Hepatocyte (in vitro differentiated cells): ENCODE measurements at regions not wholly inside any gene's neighbourhood (a gene's known extent, or its start where the extent isn't known, plus 50 kb on each side); places are given as distances from the start of the nearest gene placed in this dataset.

Experiments
- DNase-seq: peaks from one replicate; pipeline ENCODE4 v3.0.0-alpha.2; 2016; ENCODE audit warnings: low spot score
- H2AFZ ChIP-seq: fragments of 200-600 bp; sonication (generic); 2 replicates; pipeline ENCODE4 v1.6.0; 2016; ENCODE audit warnings: antibody characterized with exemption, mild to moderate bottlenecking
- H3K27ac ChIP-seq: fragments of 200-600 bp; sonication (generic); 2 replicates; pipeline ENCODE4 v1.5.1; 2016; ENCODE audit warnings: mild to moderate bottlenecking
- H3K27me3 ChIP-seq: fragments of 200-600 bp; sonication (generic); 2 replicates; pipeline ENCODE4 v1.6.1; 2016
- H3K36me3 ChIP-seq: fragments of 200-600 bp; sonication (generic); replicated peaks from 2 replicates; pipeline ENCODE4 v1.5.1; 2016; ENCODE audit warnings: low read depth; ENCODE audit not compliant: insufficient read depth
- H3K4me1 ChIP-seq: fragments of 200-600 bp; sonication (generic); 2 replicates; pipeline ENCODE4 v1.5.1; 2016; ENCODE audit warnings: mild to moderate bottlenecking, moderate library complexity; ENCODE audit not compliant: insufficient read depth
- H3K4me2 ChIP-seq: fragments of 200-600 bp; sonication (generic); 2 replicates; pipeline ENCODE4 v1.6.0; 2016
- H3K4me3 ChIP-seq: fragments of 200-600 bp; sonication (generic); 2 replicates; pipeline ENCODE4 v1.5.1; 2016; ENCODE audit warnings: mild to moderate bottlenecking
- H3K79me2 ChIP-seq: fragments of 200-600 bp; sonication (generic); 2 replicates; pipeline ENCODE4 v1.6.0; 2017; ENCODE audit warnings: mild to moderate bottlenecking
- H3K9me2 ChIP-seq: fragments of 200-600 bp; sonication (generic); replicated peaks from 2 replicates; pipeline ENCODE4 v1.6.0; 2017; ENCODE audit warnings: mild to moderate bottlenecking; ENCODE audit not compliant: insufficient read depth
- H3K9me3 ChIP-seq: fragments of 200-600 bp; sonication (generic); 2 replicates; pipeline ENCODE4 v1.5.1; 2016; ENCODE audit warnings: low read depth, mild to moderate bottlenecking
- H4K20me1 ChIP-seq: fragments of 200-600 bp; sonication (generic); 2 replicates; pipeline ENCODE4 v1.6.0; 2016; ENCODE audit warnings: mild to moderate bottlenecking; ENCODE audit not compliant: insufficient read depth, poor library complexity, severe bottlenecking
- CTCF ChIP-seq: fragments of 200-600 bp; sonication (generic); IDR thresholded peaks from 2 replicates; pipeline ENCODE4 v1.5.1; 2016; ENCODE audit warnings: antibody characterized with exemption, mild to moderate bottlenecking; ENCODE audit not compliant: poor library complexity
- EZH2 ChIP-seq: fragments of 200-600 bp; sonication (generic); IDR thresholded peaks from 2 replicates; pipeline ENCODE4 v1.6.1; 2016; ENCODE audit warnings: antibody characterized with exemption, mild to moderate bottlenecking, borderline replicate concordance
- EZH2phosphoT487 ChIP-seq: fragments of 200-600 bp; sonication (generic); IDR thresholded peaks from one replicate; pipeline ENCODE4 v1.6.1; 2018; ENCODE audit warnings: antibody characterized with exemption, mild to moderate bottlenecking, low read depth, moderate library complexity; ENCODE audit not compliant: unreplicated experiment, severe bottlenecking
- WGBS: methylation state at CpG from one replicate; pipeline ENCODE4 v1.1.6; 2016; ENCODE audit warnings: low lambda C conversion rate; ENCODE audit errors: missing lambda C conversion rate; 5-methylcytosine and 5-hydroxymethylcytosine counted together

GRCh38 chr20:52098186-52098585 lies 93.4 kb downstream of the ZFP64 start:
- no peak for DNase-seq
- 86% methylated on average over 6 of the region's 6 CpGs for WGBS
- H2AFZ ChIP-seq = no peak overlapping the region
- H3K27me3 ChIP-seq = peaks cover 11% of the 10 kb centered on the region
- H4K20me1 ChIP-seq = no peaks in the 10 kb centered on the region
- no peaks in the 10 kb centered on the region for H3K4me1 ChIP-seq
- H3K79me2 ChIP-seq = no peaks in the 10 kb centered on the region
- no peak for TF ChIP-seq EZH2
- TF ChIP-seq CTCF = no peak
- TF ChIP-seq EZH2phosphoT487 = no peak
- H3K9me3 ChIP-seq = no peaks in the 10 kb centered on the region
- no peaks in the 10 kb centered on the region for H3K9me2 ChIP-seq
- H3K36me3 ChIP-seq = no peaks in the 10 kb centered on the region
- no peak overlapping the region for H3K4me3 ChIP-seq
- H3K27ac ChIP-seq = no peak overlapping the region
- H3K4me2 ChIP-seq = no peak overlapping the region

- H3K4me3 ChIP-seq = no peak overlapping the region
- no peaks in the 10 kb centered on the region for H3K9me2 ChIP-seq
- 98% methylated on average over 6 of the region's 6 CpGs for WGBS
- no peaks in the 10 kb centered on the region for H3K27me3 ChIP-seq
- H3K4me1 ChIP-seq = no peaks in the 10 kb centered on the region
- H2AFZ ChIP-seq = no peak overlapping the region
- H3K36me3 ChIP-seq = no peaks in the 10 kb centered on the region
- no peak for DNase-seq
- no peaks in the 10 kb centered on the region for H4K20me1 ChIP-seq
- no peak overlapping the region for H3K27ac ChIP-seq
- H3K9me3 ChIP-seq = no peaks in the 10 kb centered on the region
- TF ChIP-seq EZH2 (no peak), EZH2phosphoT487 (no peak)
- no peaks in the 10 kb centered on the region for H3K79me2 ChIP-seq
- no peak overlapping the region for H3K4me2 ChIP-seq
Observed at GRCh38 chr20:52096117-52096516, 95.5 kb downstream of the ZFP64 start.

- no peaks in the 10 kb centered on the region for H3K79me2 ChIP-seq
- no peak overlapping the region for H3K4me3 ChIP-seq
- H4K20me1 ChIP-seq = no peaks in the 10 kb centered on the region
- no peaks in the 10 kb centered on the region for H3K4me1 ChIP-seq
- H3K27me3 ChIP-seq = no peaks in the 10 kb centered on the region
- H3K36me3 ChIP-seq = no peaks in the 10 kb centered on the region
- no peak for DNase-seq
- no peaks in the 10 kb centered on the region for H3K9me3 ChIP-seq
- H3K27ac ChIP-seq = no peak overlapping the region
- TF ChIP-seq CTCF (no peak), EZH2 (no peak), EZH2phosphoT487 (no peak)
- H3K9me2 ChIP-seq = no peaks in the 10 kb centered on the region
- H2AFZ ChIP-seq = no peak overlapping the region
- no peak overlapping the region for H3K4me2 ChIP-seq
- 72% methylated on average over 2 of the region's 2 CpGs for WGBS
Observed at GRCh38 chr20:52094693-52095092, 96.9 kb downstream of the ZFP64 start.

- DNase-seq = no peak
- no peak overlapping the region for H2AFZ ChIP-seq
- H3K4me2 ChIP-seq = no peak overlapping the region
- H3K4me3 ChIP-seq = no peak overlapping the region
- no peaks in the 10 kb centered on the region for H3K9me3 ChIP-seq
- 97% methylated on average over 4 of the region's 4 CpGs for WGBS
- H3K4me1 ChIP-seq = no peaks in the 10 kb centered on the region
- no peaks in the 10 kb centered on the region for H4K20me1 ChIP-seq
- H3K9me2 ChIP-seq = no peaks in the 10 kb centered on the region
- TF ChIP-seq EZH2 = no peak
- no peak for TF ChIP-seq EZH2phosphoT487
- no peak for TF ChIP-seq CTCF
- no peaks in the 10 kb centered on the region for H3K36me3 ChIP-seq
- H3K79me2 ChIP-seq = no peaks in the 10 kb centered on the region
- no peaks in the 10 kb centered on the region for H3K27me3 ChIP-seq
- H3K27ac ChIP-seq = no peak overlapping the region
Observed at GRCh38 chr20:52093575-52093974, 98.0 kb downstream of the ZFP64 start.
